ENCODE measurements at regions not wholly inside any gene's neighbourhood (a gene's known extent, or its start where the extent isn't known, plus 50 kb on each side); places are given as distances from the start of the nearest gene placed in this dataset.

DNA sequence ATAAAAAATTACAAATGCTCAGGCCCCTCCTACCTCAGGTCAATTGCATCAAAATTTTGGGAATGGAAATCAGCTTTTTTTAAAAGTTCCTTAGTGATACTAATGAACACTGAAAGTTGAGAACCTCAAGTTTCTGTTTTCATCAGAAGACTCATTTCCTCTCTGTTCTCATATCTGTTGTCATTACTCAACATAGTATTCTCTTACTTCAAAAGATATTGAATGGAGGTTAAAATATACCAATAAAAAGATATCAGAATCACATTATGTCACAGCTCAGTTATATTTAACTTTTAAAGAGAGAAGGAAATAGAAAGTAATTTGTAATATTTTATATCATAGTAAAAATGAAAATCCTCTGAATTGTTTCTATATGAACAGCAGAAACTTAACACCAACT, 959.4 kb upstream of the LRRTM1 start:
- TF ChIP-seq ZFX (IDR thresholded peaks at IDR 0.05; ENCODE audit: borderline replicate concordance), result no peak
- TF ChIP-seq, protein P1, sequence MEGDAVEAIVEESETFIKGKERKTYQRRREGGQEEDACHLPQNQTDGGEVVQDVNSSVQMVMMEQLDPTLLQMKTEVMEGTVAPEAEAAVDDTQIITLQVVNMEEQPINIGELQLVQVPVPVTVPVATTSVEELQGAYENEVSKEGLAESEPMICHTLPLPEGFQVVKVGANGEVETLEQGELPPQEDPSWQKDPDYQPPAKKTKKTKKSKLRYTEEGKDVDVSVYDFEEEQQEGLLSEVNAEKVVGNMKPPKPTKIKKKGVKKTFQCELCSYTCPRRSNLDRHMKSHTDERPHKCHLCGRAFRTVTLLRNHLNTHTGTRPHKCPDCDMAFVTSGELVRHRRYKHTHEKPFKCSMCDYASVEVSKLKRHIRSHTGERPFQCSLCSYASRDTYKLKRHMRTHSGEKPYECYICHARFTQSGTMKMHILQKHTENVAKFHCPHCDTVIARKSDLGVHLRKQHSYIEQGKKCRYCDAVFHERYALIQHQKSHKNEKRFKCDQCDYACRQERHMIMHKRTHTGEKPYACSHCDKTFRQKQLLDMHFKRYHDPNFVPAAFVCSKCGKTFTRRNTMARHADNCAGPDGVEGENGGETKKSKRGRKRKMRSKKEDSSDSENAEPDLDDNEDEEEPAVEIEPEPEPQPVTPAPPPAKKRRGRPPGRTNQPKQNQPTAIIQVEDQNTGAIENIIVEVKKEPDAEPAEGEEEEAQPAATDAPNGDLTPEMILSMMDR (IDR thresholded peaks at IDR 0.05), result no peak
- no peak overlapping the region for H3K27ac ChIP-seq

DNA sequence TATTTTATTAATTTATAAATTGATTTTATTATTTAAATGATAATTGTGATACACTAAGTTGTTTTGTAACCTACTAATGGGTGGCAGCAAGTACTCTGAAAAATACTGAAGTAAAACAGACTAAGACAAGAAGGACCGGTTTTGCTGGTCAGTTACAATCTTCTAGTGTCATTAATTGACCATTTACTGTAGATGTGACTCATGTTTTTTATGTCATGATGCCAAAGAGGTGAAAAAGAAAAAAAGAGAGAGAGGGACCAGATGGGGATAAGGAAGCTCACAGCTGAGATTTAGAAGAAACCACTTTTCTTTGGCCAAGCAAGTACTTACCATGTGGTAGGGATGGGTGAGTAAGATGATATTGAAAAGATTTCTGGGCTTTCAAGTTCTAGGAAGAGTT, 955.8 kb upstream of the LRRTM1 start:
- H3K27ac ChIP-seq, result no peak overlapping the region
- no peak for TF ChIP-seq ZFX (IDR thresholded peaks at IDR 0.05; ENCODE audit: borderline replicate concordance)
- TF ChIP-seq, protein P1 (IDR thresholded peaks at IDR 0.05), result no peak

- TF ChIP-seq, protein P1 (IDR thresholded peaks at IDR 0.05), result no peak
- TF ChIP-seq ZFX (IDR thresholded peaks at IDR 0.05; ENCODE audit: borderline replicate concordance), result no peak
Measured at GRCh38 chr2:81250270-81250669, 945.7 kb upstream of the LRRTM1 start.

GRCh38 chr2:81249152-81249551, 944.6 kb upstream of the LRRTM1 start:
- TF ChIP-seq ZFX (IDR thresholded peaks at IDR 0.05; ENCODE audit: borderline replicate concordance), result no peak
- TF ChIP-seq, protein P1 (IDR thresholded peaks at IDR 0.05), result no peak
- no peak overlapping the region for H3K27ac ChIP-seq

More at GRCh38 chr2:81250270-81250669, 945.7 kb upstream of the LRRTM1 start:
- H3K27ac ChIP-seq, result no peak overlapping the region

DNA sequence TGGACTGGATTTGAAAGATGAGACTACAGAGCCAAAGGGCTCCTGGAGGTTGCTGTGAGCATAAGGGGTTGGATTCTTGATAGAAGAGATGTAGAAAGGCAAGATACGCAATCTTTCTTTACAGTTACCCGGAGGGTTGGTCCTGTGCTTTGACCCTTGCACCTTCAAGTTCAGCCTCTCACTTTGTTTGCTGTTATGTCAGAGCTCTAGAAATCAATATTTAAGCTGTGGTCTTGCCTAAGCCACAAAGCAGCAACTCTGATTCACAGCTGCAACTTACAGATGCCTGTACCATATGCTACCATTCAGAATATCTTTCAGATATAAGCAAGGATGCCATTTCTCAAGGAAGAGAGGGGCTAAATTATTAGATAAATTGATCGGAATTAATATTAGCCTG, 943.1 kb upstream of the LRRTM1 start:
- H3K27ac ChIP-seq, result no peak overlapping the region
- TF ChIP-seq ZFX (IDR thresholded peaks at IDR 0.05; ENCODE audit: borderline replicate concordance), result no peak
- TF ChIP-seq, protein P1 (IDR thresholded peaks at IDR 0.05), result no peak

GRCh38 chr2:81242501-81242900, 937.9 kb upstream of the LRRTM1 start:
- H3K27ac ChIP-seq, result no peak overlapping the region

DNA sequence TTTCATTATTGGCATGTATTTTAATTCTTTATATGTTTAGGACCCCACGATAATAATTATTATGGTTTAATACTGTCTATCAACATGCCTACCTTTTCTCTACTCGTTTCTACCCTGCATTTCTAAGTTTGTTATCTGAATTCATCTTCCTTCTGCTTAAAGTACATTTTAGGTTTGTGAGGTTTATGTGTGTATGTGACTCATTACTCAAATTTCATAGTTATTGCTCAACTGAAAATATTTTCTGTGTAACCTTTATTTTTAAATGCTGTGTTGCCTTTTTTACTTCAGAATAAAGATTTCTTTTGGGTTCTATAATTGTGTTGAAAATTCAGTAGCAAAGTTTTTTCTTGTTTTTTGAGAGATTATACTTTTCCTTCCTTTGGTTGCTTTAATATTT, 933.9 kb upstream of the LRRTM1 start:
- H3K27ac ChIP-seq, result no peak overlapping the region
- TF ChIP-seq, protein P1 (IDR thresholded peaks at IDR 0.05), result no peak
- TF ChIP-seq ZFX (IDR thresholded peaks at IDR 0.05; ENCODE audit: borderline replicate concordance), result no peak

More at GRCh38 chr2:81242501-81242900, 937.9 kb upstream of the LRRTM1 start:
- TF ChIP-seq, protein P1 (IDR thresholded peaks at IDR 0.05), result no peak
- no peak for TF ChIP-seq ZFX (IDR thresholded peaks at IDR 0.05; ENCODE audit: borderline replicate concordance)

All from 22Rv1 (cell line).